ENCODE measurements at regions not wholly inside any gene's neighbourhood (a gene's known extent, or its start where the extent isn't known, plus 50 kb on each side); places are given as distances from the start of the nearest gene placed in this dataset.

- CTCF ChIA-PET: interaction anchor here (0.6 kb wide), 1 partner anchor 12 kb away, joined by 5 read pairs; no protein-coding TSS in a partner anchor
- POLR2A ChIA-PET (ENCODE audit: low non-redundant PET): no interaction called here
- H3K36me3 ChIP-seq (ENCODE audit: insufficient read depth, low read length, poor library complexity, severe bottlenecking): peaks cover 15% of the 10 kb centered on the region
Observed at GRCh38 chr1:77632216-77632615, 50.2 kb downstream of the ZZZ3 start.

GRCh38 chr1:77631751-77632150, 50.7 kb downstream of the ZZZ3 start:
- H3K4me3 ChIP-seq (ENCODE audit: low read depth, low read length, poor library complexity, severe bottlenecking): no peak overlapping the region
- H3K4me1 ChIP-seq (ENCODE audit: insufficient read depth, low read length, poor library complexity, severe bottlenecking): peaks cover 20% of the 10 kb centered on the region
- H3K9me3 ChIP-seq (ENCODE audit: low read depth, low read length, poor library complexity, severe bottlenecking): peaks cover 2% of the 10 kb centered on the region
- no TSS peak for BruUV-seq (replicated peaks)
- H3K27ac ChIP-seq (ENCODE audit: low read depth, low read length, poor library complexity, severe bottlenecking): no peak overlapping the region
- intact Hi-C loops (cut with micrococcal nuclease; ENCODE audit: unreplicated experiment): no loop called here
- POLR2A ChIA-PET (ENCODE audit: low non-redundant PET): no interaction called here
- TF ChIP-seq EZH2 (IDR thresholded peaks at IDR 0.05; ENCODE audit: borderline replicate concordance, low read depth, low read length, poor library complexity, severe bottlenecking): no peak
- no peak for TF ChIP-seq CTCF (conservative IDR thresholded peaks at IDR 0.05; ENCODE audit: low read depth, low read length)
- CTCF ChIA-PET: no interaction called here
- peaks cover 15% of the 10 kb centered on the region for H3K36me3 ChIP-seq (ENCODE audit: insufficient read depth, low read length, poor library complexity, severe bottlenecking)
- H3K27me3 ChIP-seq (replicated peaks; ENCODE audit: insufficient read depth, low read depth, low read length, poor library complexity): no peaks in the 10 kb centered on the region
- no peak for DNase-seq (ENCODE audit: low spot score)

More at GRCh38 chr1:77632216-77632615, 50.2 kb downstream of the ZZZ3 start:
- TF ChIP-seq EZH2 (IDR thresholded peaks at IDR 0.05; ENCODE audit: borderline replicate concordance, low read depth, low read length, poor library complexity, severe bottlenecking) (no peak), CTCF (conservative IDR thresholded peaks at IDR 0.05; ENCODE audit: low read depth, low read length) (no peak)
- H3K4me3 ChIP-seq (ENCODE audit: low read depth, low read length, poor library complexity, severe bottlenecking): no peak overlapping the region
- peaks cover 20% of the 10 kb centered on the region for H3K4me1 ChIP-seq (ENCODE audit: insufficient read depth, low read length, poor library complexity, severe bottlenecking)
- no peaks in the 10 kb centered on the region for H3K9me3 ChIP-seq (ENCODE audit: low read depth, low read length, poor library complexity, severe bottlenecking)
- BruUV-seq (replicated peaks): no TSS peak
- no peak overlapping the region for H3K27ac ChIP-seq (ENCODE audit: low read depth, low read length, poor library complexity, severe bottlenecking)
- DNase-seq (ENCODE audit: low spot score): no peak
- H3K27me3 ChIP-seq (replicated peaks; ENCODE audit: insufficient read depth, low read depth, low read length, poor library complexity): no peaks in the 10 kb centered on the region
- intact Hi-C loops (cut with micrococcal nuclease; ENCODE audit: unreplicated experiment): no loop called here

GRCh38 chr1:77631302-77631701, 51.2 kb downstream of the ZZZ3 start:
- Histone ChIP-seq H3K9me3 (ENCODE audit: low read depth, low read length, poor library complexity, severe bottlenecking) (peaks cover 6% of the 10 kb centered on the region), H3K4me1 (ENCODE audit: insufficient read depth, low read length, poor library complexity, severe bottlenecking) (peaks cover 20% of the 10 kb centered on the region), H3K4me3 (ENCODE audit: low read depth, low read length, poor library complexity, severe bottlenecking) (no peak overlapping the region), H3K36me3 (ENCODE audit: insufficient read depth, low read length, poor library complexity, severe bottlenecking) (peaks cover 15% of the 10 kb centered on the region), H3K27me3 (replicated peaks; ENCODE audit: insufficient read depth, low read depth, low read length, poor library complexity) (no peaks in the 10 kb centered on the region), H3K27ac (ENCODE audit: low read depth, low read length, poor library complexity, severe bottlenecking) (no peak overlapping the region)
- ChIA-PET POLR2A (ENCODE audit: low non-redundant PET) (no interaction called here), CTCF (no interaction called here)
- no peak for DNase-seq (ENCODE audit: low spot score)
- intact Hi-C loops (cut with micrococcal nuclease; ENCODE audit: unreplicated experiment): no loop called here
- no TSS peak for BruUV-seq (replicated peaks)
- no peak for TF ChIP-seq CTCF (conservative IDR thresholded peaks at IDR 0.05; ENCODE audit: low read depth, low read length)

All from A673 (cell line).